GM18909 (cell line): ENCODE measurements at regions not wholly inside any gene's neighbourhood (a gene's known extent, or its start where the extent isn't known, plus 50 kb on each side); places are given as distances from the start of the nearest gene placed in this dataset.

Experiments used
- ATAC-seq: cut with Tn5 transposase; IDR thresholded peaks from one replicate; pipeline ENCODE4 v1.9.1; 2021; ENCODE audit warnings: mild to moderate bottlenecking; ENCODE audit not compliant: unreplicated experiment, poor library complexity

DNA sequence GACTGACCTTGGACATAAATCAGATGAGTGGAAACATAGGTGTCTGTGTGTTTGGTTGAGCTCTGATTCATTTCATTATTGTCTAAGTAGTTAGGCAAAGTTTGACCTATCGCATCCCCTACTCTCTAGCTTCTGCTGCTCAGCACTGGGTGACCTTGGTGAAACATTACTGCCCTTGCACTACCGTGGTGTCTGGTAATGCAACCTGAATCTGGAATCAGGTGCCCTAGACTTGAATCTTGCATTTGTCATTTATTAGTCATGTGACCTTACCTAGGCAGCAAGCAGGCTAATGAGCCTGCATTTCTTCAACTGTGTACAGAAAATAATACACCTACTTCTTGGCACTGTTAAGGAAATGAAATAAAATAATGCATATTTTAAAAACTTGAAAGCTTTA, 242.3 kb upstream of the BLID start:
- ATAC-seq = no peak

DNA sequence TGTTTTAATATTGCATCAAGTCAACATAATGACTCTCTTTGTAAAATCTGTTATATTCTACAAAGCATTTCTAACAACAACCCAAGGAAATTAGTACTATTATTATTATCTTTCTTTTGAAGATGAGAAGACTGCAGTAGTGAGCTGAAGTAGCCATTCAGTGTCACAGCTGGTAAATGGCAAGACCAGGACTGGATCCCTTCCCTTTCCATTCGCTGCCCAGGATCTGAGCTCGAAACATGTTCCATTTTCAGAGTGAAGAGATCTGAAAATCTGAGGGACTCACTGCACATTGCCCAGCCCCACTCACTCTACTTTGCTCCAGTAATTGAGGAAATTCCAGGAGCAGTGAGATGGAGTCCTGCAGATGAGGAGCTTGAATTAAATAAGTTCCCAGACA, 240.0 kb upstream of the BLID start:
- ATAC-seq = no peak

DNA sequence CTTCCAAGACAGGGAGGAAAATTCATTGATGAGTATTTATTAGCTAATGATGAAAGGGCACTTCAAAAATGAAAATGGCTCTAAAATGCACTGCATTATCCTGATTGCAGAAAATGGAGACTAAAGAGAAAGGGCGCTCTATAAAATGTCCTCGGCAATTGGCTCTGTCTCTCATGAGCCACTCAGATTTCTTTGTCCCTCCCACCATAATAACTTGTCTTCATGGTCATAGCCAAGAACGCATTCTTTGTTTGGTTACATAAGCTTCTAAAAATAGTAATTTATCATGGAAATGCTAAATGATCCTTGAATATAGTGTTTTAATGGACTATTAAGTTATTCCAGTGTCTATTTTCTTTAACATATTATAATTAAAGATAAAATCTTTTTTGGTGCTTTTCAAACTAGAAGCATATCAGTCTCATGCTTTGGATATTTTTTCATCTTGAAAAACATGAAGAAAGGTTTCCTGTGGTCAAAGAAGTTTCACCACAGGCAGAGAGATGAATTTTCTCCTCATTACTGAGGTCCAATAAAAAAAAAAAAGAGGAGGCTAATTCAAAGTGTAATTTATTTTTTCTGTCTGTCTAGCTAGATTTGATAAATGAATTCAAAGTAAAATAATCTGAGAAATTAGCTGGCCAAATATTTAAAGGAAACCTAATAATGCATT, 238.1 kb upstream of the BLID start:
- no peak for ATAC-seq

DNA sequence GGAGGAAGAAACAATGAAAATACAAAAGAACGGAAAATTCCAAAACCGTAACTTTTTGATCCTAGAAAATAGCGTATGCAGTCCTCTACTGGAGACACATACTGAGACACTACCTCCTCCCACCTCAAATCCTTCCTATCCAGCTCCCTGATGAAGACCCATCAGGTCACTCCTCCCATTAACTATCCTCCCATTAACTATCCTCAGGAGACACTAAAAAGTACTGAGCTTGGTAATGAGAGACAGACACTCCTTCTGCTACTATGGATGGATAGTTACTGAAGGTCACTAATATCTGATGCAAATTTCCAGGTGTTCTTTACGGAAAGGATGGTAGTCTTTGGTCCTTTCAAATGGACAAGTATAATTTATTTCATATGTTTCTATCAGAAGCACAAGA, 237.5 kb upstream of the BLID start:
- ATAC-seq = no peak

DNA sequence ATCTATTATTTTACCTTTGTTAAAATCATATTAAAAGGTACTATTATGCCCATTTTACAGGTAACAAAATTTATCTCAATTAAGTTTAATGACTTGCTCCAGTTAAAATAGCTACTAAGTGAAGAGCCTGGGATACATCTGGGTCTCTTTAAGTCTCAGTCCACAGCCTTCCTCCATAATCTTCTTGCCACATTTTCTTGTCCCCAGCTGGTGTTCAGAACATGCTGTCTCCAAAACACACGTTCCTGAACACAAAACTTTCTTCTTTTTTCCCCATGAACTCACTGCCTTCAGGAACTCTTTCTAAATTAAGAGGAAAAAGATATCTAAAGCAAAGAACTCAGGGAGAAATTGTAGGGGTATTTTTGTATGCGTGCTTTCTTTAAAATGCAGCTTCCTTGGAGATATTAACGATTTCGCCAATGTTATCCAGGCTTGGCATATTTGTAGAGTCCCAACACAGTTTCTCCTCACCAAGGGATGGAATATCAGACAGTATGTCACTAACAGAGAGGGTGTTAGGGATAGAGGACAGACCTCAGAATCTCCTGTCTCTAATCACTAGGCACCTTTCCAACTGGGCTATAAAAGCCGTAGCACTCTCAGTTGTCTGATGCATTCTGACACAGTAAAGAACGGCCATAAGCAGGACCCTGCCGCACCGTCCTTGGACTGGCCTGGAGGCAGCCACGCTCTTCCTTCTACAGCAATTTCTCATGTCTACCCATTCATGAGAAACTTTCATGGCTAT, 232.8 kb upstream of the BLID start:
- ATAC-seq = no peak

DNA sequence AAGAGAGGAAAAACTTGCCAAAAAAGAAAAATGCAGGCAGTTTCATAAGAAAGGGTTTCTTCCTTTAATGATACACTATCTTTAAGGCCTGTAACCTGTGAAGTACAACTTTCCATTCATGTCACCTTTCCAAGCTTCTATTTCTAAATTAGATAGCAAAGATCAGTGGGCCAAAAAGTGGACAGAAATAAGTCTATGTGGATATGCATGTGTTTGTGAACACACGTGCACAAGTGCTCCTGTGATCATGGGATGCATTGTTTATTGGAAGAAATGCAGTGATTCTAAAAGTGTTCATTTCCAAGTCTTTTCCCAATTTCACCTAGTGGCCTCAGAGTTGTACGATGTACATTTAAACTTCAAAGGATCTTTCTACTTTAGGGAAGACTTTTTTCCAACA, 230.0 kb upstream of the BLID start:
- ATAC-seq = no peak

DNA sequence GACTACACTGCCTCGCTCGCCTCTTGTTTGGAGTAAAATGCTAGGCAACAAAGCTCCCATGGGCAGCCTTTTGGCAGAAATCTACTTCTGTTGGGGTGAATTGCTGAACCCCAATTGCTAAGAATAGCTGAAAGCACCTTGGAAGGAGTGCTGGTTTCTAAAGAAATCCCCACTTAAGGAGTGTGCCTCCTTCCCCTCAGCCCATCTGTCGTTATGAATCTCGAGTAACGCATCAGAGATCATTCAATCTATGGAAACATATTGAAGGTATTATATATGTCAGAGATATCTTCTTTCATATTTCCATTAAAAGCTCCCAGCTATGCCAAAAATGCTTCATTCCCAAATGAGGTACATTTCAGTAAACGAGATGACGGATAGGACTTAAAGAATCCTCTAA, 229.6 kb upstream of the BLID start:
- ATAC-seq = no peak

DNA sequence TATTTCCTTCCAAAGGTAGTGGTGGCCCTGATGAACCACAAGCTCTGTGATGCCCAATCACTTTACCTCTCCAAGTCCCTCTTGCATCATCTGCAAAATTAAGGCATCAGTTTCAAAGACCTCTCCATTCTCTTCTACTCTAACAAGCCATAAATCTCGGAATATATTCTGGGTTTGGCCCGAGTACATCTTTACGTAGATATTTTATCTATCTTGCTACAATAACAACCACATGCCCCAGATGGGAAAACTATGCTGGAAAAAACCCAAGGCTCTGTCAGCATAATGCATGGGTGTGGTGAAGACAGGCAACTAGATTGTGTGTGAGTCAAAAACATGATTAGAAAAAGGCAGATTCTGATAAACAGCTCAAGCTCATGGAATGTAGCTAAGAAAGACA, 228.2 kb upstream of the BLID start:
- ATAC-seq = no peak

DNA sequence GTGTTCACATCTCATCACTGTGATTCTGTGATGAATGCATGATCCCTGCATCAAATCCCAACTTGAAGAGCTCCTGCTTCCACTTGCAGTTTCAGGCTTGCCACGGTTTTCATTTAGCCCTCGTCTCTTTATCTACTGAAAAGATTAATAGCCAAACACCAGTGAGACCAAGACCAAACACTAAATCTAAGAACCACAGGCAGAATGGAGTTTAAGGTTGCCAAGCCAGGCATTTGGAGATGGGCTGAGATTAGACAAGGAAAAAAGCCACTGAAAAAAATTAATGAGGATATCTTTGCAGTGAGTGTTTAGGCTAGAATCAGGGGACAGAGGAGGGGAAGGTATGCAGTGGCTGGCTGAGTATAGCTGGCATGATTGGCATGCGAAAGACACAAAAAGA, 227.2 kb upstream of the BLID start:
- no peak for ATAC-seq

DNA sequence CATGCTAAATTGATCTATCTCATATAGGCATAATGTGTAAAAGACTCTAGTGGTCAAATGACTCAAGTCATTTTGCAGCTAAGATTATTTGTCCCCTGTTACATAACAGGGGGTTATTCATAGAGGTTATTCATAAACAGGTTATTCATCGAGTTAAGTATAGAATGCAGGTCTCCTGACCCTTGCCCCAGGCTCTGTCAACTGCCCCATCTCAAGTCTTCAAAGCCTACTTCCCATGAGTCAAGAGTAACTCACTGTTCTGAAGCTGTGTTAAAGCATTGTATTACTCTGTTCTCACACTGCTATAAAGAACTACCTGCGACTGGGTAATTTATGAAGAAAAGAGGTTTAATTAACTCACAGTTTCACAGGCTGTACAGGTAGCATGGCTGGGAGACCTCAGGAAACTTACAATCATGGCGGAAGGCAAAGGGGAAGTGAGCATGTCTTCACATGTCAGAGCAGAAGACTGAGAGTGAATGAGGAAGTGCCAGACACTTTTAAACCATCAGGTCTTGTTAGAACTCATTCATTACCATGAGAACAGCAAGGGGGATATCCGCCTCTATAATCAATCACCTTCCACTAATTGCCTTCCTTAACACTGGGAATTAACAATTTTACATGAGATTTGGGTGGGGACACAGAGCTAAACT, 226.2 kb upstream of the BLID start:
- ATAC-seq = no peak

DNA sequence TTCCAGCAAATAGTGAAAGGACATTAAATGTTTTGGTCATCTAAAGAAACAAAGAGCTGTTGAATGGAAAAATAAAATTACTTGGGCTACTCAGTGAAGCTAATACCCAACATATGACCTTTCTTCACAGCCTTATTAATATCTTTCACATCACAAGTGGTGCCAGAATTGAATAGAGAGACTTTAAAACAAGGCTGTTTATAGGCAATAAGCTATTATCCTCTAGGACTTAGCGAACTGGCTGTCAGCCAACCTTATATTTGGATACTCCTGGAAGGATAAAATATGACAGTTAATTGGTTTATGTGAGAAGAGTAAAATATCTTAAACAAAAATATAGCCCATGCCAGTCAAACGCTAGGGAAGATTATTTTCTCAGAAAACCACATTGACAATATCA, 225.5 kb upstream of the BLID start:
- ATAC-seq = no peak

DNA sequence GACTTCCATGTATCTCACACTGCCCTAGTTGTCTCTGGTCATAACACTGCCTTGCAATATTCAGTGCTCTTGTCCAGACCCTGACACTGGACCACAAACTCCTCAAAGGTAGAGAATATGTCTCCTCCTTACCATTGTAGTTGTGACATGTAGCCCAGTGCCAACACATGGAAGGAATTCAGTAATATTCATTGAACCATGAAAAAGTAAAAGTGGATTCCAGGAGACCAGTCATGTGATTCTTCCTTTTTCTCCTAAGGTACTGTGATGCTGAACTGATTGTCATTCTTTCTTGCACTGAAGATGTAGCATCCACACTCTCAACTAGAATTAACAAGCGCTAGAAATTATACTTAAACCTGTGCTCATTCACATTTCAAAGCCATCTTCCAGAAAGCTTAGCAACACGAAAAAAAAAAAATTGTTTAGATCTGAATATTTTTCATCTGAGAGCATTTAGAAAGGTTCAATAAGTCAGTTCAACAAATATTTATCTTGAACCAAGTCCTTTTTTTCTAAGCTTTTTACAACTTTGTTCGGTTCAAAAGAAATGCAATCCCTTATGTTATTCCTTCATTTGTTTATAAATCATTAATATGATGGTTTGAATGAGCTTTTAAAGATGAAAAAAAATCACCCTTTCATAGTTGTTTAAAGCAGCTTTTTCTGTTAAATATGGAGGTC, 224.7 kb upstream of the BLID start:
- no peak for ATAC-seq

DNA sequence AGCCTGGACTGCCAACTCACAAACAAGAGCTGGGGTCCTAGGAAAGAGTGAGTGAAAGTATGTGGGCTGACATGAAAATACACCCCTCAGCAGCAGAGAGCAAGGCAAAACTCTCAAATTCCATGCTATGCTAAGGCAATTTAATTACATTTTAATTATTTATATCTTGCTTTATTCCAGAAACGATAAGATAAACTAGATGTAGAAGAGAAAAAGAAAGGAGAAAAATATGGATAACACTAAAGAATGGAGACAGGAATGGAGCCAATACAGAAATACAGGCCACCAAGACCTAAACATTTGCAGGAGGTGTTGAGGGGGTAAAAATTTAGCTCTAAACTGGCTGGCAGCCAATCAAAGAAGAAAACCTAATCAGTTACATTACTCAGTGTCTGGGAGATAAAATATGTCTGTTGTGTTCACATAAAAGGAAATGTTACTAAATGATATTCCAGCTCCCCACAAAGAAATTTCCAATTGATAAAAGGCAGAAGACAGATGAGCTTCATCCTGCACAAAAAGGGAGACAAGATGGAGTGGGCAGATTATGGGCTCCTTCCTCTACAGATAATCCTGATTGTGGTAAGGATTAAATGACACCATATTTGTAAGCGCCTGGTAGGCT, 223.5 kb upstream of the BLID start:
- ATAC-seq = no peak

DNA sequence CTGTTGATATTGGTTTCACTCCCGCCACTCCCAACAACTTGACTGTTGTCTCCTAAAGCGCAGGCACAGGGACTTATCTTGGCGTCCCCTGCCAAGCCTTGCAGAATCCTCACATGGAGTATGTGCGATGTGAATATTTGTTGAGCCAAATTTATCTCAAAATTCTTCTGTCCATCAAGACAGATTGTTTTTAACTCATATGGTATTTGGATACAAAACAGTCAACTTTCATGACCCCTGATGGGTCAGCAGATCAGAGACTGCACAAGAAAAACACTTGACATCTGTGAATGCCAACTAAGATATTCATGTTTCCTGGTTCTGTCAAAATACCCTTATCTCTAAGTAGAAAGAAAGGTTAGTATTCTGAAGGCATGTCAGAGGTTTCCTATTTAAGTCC, 221.7 kb upstream of the BLID start:
- no peak for ATAC-seq

DNA sequence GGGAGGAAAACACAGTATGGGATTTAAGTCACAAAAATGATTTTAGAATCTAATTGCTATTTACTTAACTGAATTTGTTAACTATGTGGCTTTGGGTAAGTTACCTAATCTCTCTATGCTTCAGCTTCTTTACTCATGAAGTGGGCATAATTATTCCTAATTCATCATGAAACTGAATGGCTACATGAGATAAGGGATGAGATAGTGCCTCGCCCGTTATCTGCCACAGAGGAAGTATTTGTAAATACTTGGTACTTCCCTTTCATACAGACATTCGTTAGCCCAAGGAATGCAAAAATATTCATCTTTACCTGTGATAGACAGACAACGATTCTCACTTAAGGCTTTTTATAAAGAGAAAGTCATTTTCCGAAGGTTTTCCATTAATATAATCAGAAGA, 221.2 kb upstream of the BLID start:
- ATAC-seq = no peak

DNA sequence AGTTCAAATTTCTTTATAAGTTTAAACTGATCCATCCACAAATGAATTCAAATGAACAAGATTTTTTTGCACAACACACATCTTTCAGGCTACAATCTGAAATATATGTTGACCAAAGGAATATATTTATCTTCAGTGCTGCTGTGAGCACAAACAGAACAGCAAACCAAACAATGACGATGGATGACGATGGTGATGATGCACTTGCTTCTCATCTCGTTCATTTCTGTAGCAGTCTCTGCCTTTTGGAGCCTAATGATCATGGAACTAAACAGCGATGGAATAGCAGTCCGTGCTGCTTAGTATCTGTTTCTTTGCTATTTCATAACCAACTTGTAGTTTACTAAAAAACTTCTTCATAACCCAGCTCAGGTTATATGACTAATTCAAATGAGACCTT, 220.7 kb upstream of the BLID start:
- no peak for ATAC-seq

DNA sequence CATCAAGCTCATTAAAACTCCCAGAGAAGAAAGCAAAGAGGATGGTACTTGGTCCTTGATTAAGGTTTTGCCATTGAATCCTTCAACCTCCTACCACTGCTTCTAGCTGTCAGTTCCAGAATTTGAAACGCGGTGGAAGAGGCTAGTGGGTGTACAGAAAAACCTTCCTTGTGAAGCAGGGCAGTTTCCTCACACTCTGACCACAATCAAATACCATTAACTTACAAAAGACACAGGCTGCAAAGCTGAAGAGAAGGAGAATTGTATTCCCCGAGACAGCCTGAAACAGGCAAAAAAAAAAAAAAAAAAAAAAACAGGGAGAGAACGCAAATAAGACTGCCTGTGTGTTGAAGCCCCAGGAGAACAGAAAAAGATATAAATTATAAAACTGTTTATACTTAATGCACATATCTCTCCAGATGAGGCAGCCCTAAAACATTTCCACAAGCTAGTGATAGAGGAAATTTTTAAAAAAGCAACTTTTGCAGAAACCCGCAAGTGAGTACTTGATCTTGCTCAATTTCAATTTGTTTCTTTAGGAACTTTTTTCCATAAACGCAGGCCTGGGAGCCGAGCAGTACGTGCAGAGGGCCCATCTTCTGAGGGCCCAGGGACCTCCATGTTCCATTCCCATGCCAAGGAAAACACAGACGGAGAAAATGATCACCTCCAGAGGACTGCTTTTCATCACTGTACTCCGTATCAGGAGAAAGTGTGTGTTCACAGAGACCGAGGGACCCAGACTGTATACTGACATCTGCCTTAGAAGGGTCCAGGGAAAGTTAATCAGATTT, 218.7 kb upstream of the BLID start:
- no peak for ATAC-seq

DNA sequence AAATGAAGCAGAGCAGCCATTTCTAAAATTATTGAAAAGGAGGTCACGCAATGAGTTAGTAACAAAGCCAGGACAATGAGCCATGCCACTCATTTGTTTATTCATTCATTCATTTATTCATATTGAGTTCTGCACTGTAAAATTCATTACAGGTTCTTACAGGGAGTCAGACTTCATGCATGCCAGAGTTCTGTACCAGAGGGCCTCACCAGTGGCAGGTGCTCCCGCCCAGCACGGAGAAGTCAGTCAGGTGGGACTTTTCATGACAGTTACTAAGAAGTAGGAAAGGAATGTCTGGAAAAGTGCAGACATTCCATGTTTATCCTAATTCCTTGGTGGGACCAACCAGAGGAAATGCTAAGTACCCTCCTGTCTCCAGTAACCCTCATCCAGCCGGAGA, 217.5 kb upstream of the BLID start:
- ATAC-seq = no peak

DNA sequence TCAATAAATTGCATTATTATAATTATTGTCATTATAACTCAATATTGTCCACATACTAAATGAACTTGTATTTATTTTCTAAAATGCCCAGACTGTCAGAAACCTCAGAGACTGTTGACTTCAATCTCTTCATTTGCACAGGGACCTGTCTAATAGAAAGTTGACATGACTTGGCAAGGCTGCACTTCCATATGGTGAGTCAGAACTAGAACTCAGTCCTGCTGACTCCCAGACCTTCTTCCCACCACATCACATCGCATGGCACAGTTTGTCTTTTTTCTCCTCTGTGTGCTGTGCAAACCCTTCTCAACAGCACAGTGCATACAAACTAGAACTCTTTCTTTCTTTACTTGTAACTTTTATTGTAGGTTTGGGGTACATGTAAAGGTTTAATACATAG, 215.1 kb upstream of the BLID start:
- ATAC-seq = no peak
